LNCaP clone FGC (cell line): ENCODE measurements at regions not wholly inside any gene's neighbourhood (a gene's known extent, or its start where the extent isn't known, plus 50 kb on each side); places are given as distances from the start of the nearest gene placed in this dataset.
"Not testable (repeated sequence)": the region's sequence is repeated elsewhere in the genome, so short reads cannot be mapped to it uniquely, and the experiment has no call there.

Source experiments
- DNase-seq: peaks from one replicate; pipeline ENCODE4 v3.0.0-alpha.2; 2011; ENCODE audit warnings: low read depth
- H3K4me3 ChIP-seq: 2 replicates; pipeline ENCODE4 v1.5.1; 2011; ENCODE audit warnings: mild to moderate bottlenecking, low read depth, low read length, control low read depth
- CTCF ChIP-seq: IDR thresholded peaks from 2 replicates; pipeline ENCODE4 v1.5.1; 2012; ENCODE audit warnings: mild to moderate bottlenecking; ENCODE audit not compliant: control insufficient read depth, insufficient read depth; ENCODE audit errors: extremely low read depth

GRCh38 chr6:78670802-78671201, 196.5 kb upstream of the IRAK1BP1 start:
- no peak overlapping the region for H3K4me3 ChIP-seq
- no peak for TF ChIP-seq CTCF
- DNase-seq = no peak

- 0 out of 2 replicates have a peak overlapping the region, but pooled peaks have one; percentile 21 for H3K4me3 ChIP-seq
- DNase-seq = peak; percentile 65
Observed at GRCh38 chr6:78676069-78677007, 191.0 kb upstream of the IRAK1BP1 start.

- DNase-seq = no peak
- H3K4me3 ChIP-seq = no peak overlapping the region
- no peak for TF ChIP-seq CTCF
Observed at GRCh38 chr6:78688668-78689067, 178.7 kb upstream of the IRAK1BP1 start.

- no peak for DNase-seq
- H3K4me3 ChIP-seq = no peak overlapping the region
- TF ChIP-seq CTCF = 0 out of 2 replicates have a peak, but pooled peaks have one; percentile 6
Observed at GRCh38 chr6:78693835-78694234, 173.5 kb upstream of the IRAK1BP1 start.

GRCh38 chr6:78694628-78695027, 172.7 kb upstream of the IRAK1BP1 start:
- DNase-seq, H3K4me3 ChIP-seq: not testable (repeated sequence)

- H3K4me3 ChIP-seq = no peak overlapping the region
- no peak for DNase-seq
Observed at GRCh38 chr6:78700991-78701390, 166.4 kb upstream of the IRAK1BP1 start.

GRCh38 chr6:78701407-78701806, 165.9 kb upstream of the IRAK1BP1 start:
- no peak for DNase-seq
- no peak overlapping the region for H3K4me3 ChIP-seq
- no peak for TF ChIP-seq CTCF

More at GRCh38 chr6:78700991-78701390, 166.4 kb upstream of the IRAK1BP1 start:
- no peak for TF ChIP-seq CTCF

- no peak for TF ChIP-seq CTCF
- H3K4me3 ChIP-seq = no peak overlapping the region
- no peak for DNase-seq
Observed at GRCh38 chr6:78709021-78709420, 158.3 kb upstream of the IRAK1BP1 start.
